GM18909 (cell line): ENCODE measurements at regions not wholly inside any gene's neighbourhood (a gene's known extent, or its start where the extent isn't known, plus 50 kb on each side); places are given as distances from the start of the nearest gene placed in this dataset.

Experiments
- ATAC-seq: cut with Tn5 transposase; IDR thresholded peaks from one replicate; pipeline ENCODE4 v1.9.1; 2021; ENCODE audit warnings: mild to moderate bottlenecking; ENCODE audit not compliant: unreplicated experiment, poor library complexity

DNA sequence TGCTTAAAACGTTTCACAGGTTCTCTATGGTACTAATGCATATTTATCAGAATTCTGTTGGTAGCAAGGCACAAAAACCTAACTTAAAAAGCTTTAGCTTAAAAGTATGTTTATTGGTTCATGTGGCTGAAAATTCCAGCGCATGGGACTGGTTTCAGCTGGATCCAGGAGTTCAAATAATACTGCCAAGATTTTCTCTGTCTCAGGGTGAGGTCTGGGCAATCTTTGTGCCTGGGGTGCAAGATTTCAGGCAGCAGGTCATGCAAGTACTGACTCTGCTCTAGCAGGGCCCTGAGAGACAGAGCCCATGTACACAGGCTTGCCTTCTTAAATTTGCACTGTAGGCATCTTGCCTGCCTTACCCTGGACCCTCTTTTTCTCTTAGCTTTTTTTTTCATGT, 134.2 kb upstream of the GAS1 start:
- no peak for ATAC-seq

DNA sequence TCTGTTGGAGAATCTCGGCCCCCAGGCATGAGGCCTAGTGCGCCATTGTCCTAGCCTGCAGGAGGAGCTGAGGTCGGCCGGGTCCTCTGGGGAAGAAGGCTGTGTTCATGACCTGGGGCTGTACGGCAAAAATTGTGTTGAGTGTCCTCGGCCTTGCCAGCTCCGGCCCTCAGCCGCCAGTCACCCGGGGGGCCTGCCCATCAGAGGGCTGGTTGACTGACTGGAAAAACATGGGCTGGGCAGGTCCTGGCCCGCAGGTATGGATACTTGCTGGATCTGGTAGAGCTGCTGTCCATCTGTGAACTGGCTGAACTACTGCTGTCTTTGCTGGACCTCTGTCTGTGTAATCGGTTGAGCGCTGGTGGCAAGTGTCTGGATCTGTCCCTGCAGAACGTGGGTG, 136.7 kb upstream of the GAS1 start:
- ATAC-seq = no peak

DNA sequence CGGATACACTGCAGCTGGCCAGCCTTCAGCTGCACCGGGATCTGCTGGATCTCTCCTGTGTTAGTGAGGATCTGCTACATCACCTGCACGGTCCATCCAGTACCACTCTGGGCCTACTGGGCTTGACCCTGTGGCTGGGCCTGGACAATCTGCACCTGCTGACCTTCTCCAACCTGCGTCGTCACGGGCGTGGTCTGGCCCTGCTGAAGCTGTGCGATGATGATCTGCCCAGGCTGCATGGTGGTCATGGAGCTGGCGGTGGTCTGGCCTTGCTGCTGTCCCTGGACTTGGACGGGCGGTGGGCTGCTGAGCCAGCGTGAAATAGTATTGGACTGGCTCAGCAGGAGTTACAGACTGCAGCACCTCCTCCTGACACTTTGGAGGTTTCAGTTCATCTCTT, 137.1 kb upstream of the GAS1 start:
- ATAC-seq = no peak

GRCh38 chr9:87085073-87085472, 137.8 kb upstream of the GAS1 start:
- ATAC-seq = no peak

DNA sequence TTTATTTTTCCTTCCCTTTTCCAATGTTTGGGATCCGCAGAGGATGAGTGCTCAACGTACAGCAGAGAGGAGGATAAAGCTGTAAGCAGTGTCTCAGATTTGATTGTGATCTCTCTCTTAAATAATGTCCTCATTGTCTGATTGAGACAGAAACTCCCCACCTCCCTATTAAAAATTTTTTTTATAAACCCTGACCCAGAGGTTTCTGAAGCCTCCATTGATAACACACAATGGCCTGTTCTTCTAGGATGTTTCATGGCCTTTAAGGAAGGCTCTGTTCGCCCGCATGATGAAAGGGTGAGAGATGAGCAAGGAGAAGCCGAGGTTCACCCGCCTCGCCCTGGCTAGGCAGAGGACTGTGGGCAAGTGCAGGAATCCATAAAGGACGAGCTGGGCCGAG, 138.2 kb upstream of the GAS1 start:
- no peak for ATAC-seq

GRCh38 chr9:87086221-87086818, 139.0 kb upstream of the GAS1 start:
- ATAC-seq = no peak

DNA sequence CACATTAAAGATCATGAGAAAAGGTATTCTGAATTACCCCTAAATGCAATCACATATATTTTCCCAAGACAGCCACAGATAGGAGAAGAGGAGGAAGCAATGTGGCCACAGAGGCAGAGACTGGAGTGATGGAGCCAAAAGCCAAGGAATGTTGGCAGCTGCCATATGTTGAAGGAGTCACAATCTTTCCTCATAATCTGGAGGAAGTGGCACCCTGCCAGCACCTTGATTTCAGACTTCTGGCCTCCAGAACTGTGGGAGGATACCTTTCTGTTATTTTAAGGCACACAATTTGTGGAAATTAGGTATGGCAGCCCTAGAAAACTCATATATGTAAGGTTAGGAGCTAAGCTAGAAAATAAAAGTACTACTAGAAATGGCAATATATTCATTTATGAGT, 139.9 kb upstream of the GAS1 start:
- no peak for ATAC-seq

- ATAC-seq = no peak
Observed at GRCh38 chr9:87088192-87088591, 140.9 kb upstream of the GAS1 start.

- ATAC-seq = no peak
Observed at GRCh38 chr9:87088621-87089365, 141.5 kb upstream of the GAS1 start.

GRCh38 chr9:87089506-87089905, 142.2 kb upstream of the GAS1 start:
- ATAC-seq = no peak

DNA sequence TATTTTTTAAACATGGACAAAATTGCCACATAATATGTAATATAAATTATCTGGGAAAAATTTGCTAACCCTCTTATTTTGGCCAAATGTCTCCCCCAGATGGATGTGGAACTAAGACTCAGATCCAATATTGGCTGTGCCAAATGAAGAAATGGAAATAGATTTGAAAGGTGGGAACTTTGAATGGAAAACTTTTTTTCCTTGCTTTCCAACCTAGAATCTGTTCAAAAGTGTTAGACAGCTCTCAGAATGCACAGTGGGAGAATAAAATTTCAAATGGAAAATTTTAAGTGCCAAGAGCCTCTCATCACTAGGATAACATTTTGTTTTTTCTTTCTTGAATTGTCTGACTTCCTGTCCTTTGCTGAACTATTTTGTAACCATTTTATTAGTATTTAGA, 142.6 kb upstream of the GAS1 start:
- no peak for ATAC-seq

GRCh38 chr9:87093777-87094176, 146.5 kb upstream of the GAS1 start:
- ATAC-seq = no peak

- ATAC-seq = no peak
Observed at GRCh38 chr9:87095951-87096350, 148.6 kb upstream of the GAS1 start.

DNA sequence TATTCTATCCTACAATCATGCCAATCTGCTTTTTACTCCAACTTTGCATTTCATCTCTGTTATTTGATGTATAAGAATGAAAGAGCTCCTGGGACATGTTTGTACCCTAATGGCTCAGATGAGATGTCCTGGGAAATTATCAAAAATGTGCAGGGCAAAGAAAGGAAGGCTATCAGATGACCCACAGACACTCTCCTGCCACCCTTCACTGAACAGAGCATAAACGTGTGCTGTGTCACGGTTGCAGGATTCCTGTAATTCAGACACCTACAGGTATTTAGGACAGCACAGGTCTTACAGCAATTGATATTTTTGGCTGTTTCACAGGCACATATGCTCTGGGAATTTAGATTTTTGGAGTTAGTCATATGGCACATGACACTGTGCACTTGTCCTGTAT, 149.2 kb upstream of the GAS1 start:
- ATAC-seq = no peak

GRCh38 chr9:87097238-87097637, 149.9 kb upstream of the GAS1 start:
- ATAC-seq = no peak

DNA sequence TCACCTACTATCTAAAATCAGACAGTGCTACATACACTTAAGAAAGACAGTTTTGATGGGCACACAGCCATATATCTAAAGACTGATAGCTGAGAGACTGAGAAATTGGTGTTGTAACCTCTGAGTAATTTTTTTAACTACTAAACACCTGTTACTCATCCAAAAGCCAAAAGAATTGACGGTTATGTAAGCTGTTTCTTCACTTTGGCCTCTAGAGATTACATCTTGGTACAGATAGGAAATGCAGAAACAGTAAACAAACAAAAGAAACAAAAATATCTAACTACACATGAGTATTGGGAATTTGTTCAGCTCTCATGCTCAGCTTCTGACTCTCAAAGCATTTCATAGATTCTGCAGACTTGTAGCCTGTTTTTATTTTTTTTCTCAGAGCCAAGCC, 152.1 kb upstream of the GAS1 start:
- ATAC-seq = no peak

- ATAC-seq = no peak
Observed at GRCh38 chr9:87100001-87100400, 152.7 kb upstream of the GAS1 start.

GRCh38 chr9:87102126-87102525, 154.8 kb upstream of the GAS1 start:
- no peak for ATAC-seq

DNA sequence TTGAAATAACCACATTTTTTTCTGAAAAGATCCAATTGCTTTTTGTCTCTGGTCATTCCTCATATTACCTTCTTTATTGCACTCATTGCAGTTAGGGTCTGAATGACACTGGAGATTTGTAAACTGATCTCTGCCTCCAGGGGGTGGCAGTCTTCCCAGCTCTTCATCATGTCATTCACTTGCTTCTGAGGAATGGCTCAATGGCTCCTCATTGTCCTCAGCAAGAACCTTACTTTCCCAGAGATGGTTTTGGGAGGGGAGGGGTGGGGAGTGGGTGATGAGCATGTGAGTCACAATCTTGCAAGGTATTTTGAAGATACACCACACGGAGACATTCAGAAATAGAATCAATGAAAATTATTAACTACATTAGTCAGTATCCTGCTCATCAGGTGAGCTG, 159.8 kb upstream of the GAS1 start:
- ATAC-seq = no peak

- no peak for ATAC-seq
Observed at GRCh38 chr9:87108661-87109060, 161.4 kb upstream of the GAS1 start.

- ATAC-seq = no peak
Observed at GRCh38 chr9:87109231-87109631, 161.9 kb upstream of the GAS1 start.

GRCh38 chr9:87109851-87110250, 162.5 kb upstream of the GAS1 start:
- ATAC-seq = no peak
